ENCODE measurements at regions not wholly inside any gene's neighbourhood (a gene's known extent, or its start where the extent isn't known, plus 50 kb on each side); places are given as distances from the start of the nearest gene placed in this dataset.

DNA sequence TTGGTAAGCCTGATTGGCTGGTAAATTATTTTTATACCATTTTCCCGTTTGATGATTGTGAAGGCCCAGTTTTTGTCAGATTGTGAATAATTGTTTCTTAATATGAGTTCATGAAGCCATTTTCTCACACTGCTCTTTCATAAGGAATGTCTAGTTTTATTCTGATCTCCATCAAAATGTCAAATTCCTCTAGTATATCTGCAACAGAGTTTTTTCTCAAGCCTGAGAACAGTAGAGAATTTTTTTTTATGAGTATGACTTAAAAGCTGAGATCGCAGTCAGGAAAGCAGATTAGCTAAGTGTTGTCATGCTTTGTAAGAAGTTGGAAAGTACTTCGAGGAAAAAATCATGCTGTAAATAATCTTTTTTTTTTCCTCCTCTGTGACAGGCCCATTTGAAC, 484.9 kb upstream of the ATP2B1 start:
- DNase-seq = no peak

DNA sequence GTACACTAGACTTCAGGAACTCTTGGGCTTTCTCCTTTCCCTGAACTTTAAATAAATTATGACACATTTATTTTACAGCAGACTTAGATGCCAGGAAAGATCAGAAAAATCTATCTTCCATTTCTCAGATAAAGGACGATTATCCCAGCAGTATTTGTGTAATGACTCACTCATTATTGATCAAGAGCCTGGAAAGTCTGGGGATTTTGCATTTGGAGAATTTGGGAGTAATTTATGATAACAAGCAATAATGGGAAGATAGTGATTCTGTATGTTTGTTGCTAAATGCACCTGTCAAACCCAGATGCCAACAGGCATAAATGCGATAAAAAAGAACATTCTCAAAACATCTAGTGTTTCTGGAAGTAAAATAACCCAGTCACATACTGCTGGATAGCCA, 480.2 kb upstream of the ATP2B1 start:
- DNase-seq = no peak

DNA sequence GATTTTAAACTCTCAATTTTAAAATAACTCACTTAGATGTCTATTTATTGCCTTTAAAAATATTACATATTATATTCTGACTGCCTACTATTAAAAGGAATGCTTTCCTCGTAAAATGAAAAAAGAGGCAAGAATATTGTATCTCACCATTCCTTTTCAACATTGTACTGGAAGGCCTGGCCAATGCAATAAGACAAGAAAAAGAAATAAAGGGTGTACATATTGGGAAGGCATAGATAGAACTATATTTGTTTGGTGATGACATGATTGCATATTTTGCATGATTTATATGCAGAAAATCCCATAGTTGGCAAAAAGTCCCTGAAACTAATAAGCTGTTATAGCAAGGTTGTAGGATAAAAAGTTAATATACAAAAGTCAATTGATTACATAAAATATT, 474.6 kb upstream of the ATP2B1 start:
- DNase-seq = no peak

DNA sequence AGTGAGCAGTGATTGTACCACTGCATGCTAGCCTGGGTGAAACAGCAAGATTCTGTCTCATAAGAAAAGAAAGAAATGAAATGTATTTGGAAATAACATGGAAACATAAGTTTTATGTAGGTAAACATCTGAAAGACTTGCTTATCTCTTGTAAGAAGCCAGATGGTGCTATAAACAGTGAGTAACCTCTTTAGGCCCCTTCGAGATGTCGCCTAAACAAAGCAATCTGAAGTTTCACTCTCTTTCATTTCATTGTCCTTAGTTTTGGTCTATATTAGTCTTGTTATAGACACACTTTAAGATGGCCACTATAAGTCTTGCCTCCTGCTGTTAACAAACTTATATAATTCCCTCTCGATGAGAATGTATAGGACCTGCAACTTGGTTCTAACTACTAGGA, 472.6 kb upstream of the ATP2B1 start:
- no peak for DNase-seq

DNA sequence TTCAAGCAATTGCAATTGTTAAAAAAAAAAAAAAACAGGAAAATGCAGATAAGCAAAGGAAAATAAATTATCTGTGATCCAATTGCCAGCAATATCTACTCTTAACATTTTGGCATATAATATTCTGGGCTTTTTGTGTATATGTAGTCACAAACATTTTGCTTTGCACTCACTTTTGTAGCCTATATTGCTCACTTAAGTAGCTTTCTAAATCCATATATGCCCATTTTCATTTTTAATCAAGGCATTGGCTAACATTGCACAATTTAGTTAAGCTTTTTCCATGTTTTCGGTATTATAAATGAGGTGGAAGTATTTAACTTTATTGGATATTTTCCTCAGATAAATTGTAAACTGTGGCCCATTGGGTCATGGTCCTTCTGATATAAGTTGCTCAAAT, 466.3 kb upstream of the ATP2B1 start:
- DNase-seq = no peak

DNA sequence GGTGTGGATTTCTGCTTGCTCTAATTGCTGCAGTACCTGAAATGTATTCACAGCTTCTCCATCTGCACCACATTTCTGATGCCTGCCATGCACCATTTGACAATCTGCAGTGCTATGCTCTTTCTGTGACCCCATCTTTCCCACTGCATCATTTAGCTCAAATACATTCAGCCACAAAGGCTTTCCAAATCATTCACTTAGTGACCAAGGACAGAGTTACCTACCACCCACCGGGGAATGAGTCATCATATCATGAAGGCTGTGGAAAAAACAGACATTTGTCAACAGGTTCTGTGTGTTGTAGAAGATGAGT, 465.5 kb upstream of the ATP2B1 start:
- DNase-seq = no peak

DNA sequence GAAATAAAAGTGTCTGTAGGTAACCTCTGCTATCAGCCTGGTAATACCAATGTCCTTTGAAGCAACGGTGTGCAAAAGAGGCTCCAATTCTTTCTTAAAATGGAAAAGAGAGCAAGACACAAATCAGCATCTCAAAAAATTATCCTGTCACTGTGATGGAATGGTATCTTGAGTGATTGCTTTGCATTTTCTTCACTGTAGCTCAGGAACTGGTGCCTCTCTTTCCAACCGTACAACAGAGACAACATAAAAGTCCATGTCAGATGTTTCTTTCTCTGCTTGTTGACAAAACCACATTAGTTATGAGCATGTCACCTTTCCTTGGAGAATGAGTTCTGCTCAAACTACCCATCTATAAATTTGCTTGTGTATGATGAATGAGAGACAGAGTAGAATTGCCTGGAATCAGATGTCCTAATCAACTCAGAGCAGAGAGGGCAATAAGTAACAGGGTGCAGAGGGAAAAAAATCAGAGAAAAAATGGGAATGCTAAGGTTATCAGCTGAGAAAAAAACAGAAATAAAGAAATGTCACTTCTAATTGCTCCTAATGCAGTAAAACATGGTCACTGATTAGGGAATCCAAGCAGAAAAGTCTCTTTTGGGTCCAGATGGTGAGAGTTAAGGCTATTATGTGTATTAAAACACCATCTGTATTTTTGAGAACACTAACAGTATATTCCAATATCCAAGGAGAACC, 465.0 kb upstream of the ATP2B1 start:
- DNase-seq = no peak

DNA sequence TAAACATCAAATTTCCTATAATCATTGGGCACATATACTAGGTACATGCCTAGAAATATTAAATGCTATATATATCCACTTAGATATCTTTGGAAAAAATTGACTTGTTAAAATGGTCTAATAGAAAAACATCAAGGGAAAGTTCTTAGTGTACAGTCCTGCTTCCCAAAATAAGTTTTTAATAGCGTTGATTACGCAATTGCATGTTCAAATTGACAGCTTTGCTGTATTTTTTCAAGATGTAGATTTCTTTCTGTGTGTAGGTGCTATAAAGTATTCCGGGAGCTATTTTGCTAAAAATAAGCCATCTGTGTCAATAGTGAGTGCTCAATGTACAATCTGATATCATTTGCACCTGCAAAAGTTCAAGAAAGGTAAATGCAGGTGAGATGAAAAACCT, 463.9 kb upstream of the ATP2B1 start:
- DNase-seq = no peak

DNA sequence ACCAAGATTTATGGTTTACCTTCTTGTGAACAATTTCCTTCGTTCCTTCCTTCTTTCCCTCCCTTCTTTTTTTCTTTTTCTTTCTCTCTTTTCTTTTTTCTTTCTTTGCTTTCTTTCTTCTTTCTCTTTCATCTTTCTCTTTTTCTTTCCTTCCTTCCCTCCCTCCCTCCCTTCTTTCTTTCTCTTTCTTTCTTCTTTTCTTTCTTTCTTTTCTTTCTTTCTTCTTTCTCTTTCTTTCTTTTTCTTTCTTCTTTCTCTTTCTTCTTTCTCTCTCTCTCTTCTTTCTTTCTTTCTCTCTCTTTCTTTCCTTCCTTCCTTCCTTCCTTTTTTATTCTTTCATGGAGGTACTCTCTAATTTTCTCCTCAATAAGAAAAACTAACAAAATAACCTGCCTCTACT, 462.1 kb upstream of the ATP2B1 start:
- no peak for DNase-seq

DNA sequence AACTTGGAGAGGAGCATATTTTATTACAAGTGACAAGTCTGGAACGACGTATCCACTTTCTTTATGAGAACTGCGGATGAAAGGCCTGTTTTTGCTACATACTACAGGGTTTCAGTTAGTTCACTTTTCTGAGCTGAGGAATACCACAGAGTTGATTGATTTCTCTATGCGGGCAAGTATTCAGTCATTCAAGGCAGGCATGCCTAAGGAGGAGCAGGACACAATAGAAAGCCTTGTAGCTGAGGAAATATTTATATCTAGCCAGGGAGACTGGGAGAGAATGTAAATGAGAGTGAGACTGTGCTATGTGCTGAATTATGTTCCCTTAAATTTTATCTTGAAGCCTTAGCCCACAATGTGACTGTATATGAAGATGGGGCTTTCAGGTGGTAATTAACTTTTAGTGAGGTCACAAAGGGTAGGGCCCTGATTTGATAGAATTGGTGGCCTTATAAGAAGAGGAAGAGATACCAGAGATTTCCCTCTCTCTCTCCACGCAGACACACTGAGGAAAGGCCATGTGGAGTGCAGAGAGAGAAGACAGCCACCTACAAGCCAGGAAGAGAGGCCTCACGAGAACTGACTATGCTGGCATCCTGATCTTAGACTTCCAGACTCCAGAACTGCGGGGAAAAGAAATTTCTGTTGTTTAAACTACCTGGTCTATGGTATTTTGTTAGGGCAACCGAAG, 459.0 kb upstream of the ATP2B1 start:
- DNase-seq = no peak

DNA sequence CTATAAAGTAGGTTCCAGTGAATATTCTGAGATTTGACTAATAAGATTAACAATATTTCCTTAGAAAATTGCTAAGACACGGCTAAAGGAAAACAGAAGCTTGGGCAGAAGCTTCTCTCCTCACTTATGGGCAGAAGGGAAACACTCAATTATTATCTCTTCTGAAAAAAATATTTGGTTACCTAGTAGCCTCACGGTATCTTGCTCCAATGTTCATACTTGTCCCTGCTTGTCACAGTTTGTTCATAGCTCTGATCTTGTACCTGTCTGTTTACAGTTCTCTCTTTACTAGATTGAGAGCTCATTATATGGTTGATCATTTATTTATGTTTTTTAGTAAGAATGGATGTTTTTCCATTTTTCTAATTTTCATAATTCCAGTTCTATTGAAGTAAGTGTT, 458.0 kb upstream of the ATP2B1 start:
- no peak for DNase-seq

DNA sequence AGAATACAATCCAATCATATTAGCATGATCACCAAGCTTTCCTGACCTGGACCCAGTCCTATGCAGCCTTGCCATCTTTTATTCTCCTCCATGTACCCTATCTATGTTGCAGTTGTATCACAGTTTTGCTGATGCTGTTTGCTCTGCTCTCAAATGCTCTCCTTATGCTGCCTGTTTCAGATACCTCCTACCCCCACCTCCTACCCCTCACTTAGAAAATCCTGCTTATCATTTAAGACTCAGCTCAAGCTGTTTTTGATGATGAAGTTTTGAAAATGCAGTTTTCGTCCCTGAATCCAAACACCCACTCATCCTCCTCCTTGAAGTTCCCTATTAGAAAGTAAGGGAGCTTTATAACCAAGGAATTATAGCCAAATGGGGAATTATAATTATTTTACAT, 457.4 kb upstream of the ATP2B1 start:
- DNase-seq = no peak

DNA sequence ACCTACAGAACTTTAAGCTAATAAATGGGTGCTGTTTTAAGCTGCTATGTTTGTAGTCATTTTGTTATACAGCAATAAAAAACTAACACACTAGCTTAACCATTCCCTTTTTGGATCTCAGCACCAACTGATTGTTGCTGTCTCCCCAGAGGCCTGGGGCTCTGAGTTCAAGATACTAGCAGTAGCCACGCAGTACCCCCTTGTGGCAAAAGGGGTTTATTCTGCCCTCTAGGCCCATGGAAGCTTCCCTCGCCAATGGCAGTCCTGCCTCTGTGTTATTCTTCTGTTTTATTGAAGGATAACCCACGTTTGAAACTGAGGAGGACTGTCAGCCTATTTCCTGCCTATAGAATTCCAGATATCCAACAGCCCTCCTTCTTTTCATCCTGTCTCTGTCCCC, 455.3 kb upstream of the ATP2B1 start:
- DNase-seq = no peak

DNA sequence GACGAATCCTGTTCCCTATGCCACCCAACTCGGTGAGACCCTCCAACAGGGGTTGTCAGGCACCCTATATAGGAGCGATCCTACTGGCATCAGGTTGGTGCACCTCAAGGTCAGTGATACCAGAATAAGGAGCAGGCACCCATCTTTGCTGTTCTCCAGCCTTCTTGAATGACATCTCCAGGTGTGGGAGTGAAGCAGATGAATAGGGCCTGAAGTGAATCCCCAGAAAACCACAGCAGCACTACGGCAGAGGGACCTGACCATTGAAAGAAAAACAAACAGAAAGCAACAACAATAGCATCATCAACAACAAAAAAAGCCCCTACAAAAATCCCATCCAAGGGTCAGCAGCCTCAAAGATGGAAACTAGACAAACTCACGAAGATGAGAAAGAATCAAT, 445.2 kb upstream of the ATP2B1 start:
- no peak for DNase-seq

DNA sequence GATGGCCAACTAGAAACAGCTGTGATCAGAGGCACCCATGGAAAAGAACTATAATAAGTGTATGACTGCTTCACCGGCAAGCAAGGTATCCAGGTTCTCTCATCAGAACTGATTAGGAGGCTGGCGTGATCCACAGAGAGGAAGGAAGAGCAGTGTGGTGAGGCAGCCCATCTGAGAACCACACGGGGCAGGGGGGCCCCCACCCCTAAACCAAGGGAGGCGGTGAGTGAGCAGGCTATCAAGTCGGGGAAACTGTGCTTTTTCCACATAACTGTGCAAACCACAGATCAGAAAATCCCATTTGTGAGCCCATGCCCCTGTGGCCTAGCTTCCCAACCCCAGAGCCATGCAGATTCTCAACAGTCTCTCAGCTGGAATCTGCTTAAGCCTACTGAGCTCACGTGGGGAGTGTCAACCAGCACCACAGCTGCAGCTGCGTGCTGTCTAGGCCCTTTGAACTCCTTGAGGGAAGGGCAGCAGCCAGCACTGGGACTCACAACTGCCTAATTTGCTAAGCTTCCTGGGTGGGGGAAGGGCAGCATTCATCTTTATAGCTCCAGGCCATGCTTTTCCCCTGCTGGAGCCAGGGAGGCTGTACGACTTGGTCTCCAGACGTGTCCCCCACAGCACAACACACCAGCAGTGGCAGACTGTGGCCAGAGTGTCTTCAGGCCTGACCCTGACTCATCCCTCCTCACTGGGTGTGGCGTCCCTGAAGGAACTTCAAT, 444.4 kb upstream of the ATP2B1 start:
- DNase-seq = no peak

DNA sequence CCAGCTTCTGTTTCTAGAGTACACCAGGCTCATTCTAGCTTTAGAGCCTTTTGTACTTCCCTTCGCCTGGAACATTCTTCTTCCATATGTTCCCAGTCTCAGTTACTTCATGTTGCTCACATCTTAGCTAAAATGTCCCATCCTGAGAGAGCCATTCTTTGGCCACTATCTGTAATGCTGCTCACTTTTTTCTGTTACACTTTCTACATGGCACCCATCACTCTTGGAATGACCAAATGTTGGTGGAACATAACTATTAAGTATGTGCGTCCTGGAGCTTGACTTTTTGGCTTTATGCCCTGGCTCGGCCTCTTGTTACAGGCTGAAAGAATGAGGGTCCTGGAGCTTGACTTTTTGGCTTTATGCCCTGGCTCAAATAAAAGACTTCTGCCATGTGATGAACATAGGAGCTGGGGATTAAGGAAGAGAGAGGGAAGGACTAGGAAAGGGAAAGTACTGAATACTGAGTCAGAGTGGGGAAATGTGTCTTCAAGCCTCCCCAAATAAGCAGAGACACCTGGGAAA, 442.9 kb upstream of the ATP2B1 start:
- DNase-seq = no peak

DNA sequence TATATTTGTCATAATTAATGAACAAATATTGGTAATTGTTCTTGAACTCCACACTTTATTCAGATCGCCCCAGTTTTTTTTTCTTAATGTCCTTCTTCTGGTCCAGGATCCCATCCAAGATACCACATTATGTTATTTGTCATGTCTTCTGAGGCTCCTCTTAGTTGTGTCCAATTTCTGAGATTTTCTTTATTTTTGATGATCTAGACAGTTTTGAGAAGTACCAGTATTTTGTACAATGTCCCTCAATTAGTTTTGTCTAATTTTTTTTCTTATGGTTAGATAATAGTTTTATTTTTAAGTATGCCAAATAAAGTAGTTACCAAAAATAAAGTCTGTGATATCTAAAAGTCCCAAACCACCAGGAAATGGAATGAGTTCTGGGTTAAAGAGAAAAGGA, 440.8 kb upstream of the ATP2B1 start:
- DNase-seq = no peak

DNA sequence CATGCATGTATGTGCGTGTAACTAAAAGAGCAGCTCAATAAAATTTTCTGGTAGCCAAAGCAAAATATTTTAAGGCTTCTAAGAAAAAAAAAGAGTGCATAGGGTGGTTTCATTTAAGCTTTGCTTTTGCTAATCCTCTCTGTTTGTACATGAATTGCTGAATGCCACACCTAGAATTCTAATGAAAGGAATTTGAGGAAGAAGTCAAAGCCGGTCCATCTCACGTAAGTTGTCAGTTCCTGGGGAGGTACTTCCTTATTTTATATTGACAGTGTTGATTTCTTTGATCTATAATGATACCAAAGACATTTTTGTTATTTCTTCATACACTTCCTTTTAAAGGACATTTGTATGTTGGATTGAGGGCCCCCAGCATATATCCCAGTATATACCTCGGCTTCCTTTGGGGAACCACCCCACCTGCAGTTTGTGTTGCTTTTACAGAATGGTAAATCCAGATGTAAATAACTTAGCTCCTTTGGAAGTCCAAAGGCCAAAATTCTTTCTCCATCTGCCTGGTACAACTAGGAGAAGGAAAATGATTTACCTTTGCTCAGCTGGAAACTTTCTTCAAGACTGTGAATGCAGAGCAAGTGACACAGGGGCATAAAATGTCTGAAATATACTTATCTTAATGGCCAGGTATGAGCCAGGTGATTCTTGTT, 420.9 kb upstream of the ATP2B1 start:
- no peak for DNase-seq

DNA sequence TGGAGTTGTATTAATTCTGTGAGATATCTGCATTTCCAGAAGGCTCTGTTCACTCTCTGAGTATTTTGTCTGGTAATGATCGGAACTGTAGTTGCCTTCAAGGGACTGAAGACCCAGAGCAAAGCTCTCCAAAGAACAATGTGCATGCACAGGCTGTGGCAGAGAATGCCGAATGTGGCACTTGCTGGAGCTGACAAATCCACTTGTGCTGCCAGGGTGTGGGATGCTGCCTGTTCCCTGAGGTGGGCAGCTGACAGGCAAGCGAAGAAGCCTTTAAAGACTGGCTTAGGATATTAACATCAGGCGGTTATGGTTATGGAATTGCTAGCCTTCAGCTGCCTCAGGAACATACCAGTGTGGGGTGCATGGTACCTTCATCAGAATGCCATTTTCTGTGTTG, 419.9 kb upstream of the ATP2B1 start:
- no peak for DNase-seq

DNA sequence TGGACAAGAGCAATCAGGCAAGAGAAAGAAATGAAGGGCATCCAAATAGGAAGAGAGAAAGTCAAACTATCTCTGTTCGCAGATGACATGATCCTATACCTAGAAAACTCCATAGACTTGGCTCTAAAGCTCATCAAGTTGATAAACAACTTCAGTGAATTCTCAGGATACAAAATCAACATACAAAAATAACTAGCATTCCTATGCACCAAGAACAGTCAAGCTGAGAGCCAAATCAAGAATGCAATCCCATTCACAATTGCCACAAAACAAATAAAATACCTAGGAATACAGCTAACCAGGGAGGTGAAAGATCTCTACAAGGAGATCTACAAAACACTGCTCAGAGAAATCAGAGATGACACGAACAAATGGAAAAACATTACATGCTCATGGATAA, 417.5 kb upstream of the ATP2B1 start:
- DNase-seq = no peak

DNA sequence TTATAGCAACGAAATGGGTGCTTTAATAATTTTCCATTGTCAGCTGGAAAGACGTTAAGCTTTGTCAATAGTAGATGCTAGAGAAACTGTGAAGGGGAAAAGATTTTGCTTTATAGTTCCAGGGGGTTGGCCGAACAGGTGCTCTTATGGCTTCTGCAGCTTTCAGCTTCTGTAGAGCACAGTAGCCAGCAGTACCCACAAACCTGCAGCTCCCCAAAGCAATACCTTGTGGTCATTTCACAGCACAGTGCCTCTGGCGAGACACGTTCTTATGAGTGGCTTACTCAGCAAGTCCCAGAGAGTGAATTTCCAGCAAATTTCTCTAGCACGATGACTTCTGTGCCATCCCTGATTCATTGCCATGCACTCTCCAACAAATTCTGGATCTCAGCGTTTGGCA, 416.3 kb upstream of the ATP2B1 start:
- DNase-seq = no peak

DNA sequence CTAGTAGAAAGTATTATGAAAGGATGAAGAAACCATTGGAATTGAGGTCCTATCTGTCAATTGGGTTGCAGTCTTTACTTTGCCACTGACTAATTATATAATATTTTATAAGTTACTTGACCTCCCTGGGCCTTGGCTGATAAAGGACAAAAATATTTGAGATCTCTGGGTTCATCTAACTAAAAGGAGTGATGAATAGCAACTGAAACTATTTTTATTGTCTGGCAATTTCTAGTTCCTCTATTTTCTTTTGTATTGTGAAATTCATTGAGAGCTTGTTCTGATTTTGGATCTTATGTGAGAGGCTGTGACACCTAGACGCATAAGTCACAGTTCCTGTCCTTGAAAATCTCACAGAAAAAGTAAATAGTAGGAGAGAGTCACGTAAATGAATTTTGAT, 415.7 kb upstream of the ATP2B1 start:
- no peak for DNase-seq

DNA sequence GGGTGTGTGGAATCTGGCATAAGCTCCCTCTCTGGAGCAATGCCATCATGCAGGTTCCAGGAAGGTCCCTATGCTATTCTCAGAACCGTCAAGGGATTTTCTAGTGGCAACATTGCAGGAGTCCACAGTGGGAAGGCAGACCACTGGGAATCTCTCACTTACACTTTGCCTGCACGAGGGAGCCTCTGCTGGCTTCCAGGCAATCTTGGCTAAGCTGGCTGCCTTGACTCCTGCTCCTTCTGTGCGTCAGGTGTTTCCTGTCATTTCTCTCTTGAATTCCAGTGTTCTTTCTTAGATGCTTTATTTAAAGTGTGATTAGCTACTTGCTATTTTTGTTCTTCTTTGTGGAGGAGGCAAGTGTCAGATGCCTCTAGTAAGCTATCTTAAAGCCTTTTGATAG, 414.0 kb upstream of the ATP2B1 start:
- no peak for DNase-seq

DNA sequence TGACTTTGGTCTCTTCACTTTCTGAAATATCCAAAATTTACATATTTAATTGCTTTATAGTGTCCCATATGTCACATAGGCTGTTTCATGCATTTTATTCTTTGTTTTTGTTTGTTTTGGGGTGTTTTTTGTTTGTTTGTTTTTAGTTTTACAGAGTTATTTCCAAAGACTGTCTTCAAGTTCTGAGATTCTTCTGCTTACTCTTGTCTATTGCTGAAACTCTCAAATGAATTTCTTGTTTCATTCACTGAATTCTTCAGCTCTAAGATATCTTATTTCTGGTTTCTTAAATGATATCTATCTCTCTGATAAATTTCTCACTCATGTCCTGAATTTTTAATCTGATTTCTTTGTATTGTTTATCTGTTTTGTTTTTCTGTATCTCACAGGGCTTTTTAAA, 412.0 kb upstream of the ATP2B1 start:
- no peak for DNase-seq

All from CD4-positive, alpha-beta T cell treated with Interleukin-6 for 4 hours (primary cell).